ENCODE measurements at regions not wholly inside any gene's neighbourhood (a gene's known extent, or its start where the extent isn't known, plus 50 kb on each side); places are given as distances from the start of the nearest gene placed in this dataset.
"Not testable (repeated sequence)": the region's sequence is repeated elsewhere in the genome, so short reads cannot be mapped to it uniquely, and the experiment has no call there.

- Mint-ChIP-seq H3K9me3 (ENCODE audit: low read depth) (no peaks in the 10 kb centered on the region), H3K4me1 (no peaks in the 10 kb centered on the region), H3K27me3 (peaks cover 6% of the 10 kb centered on the region), H3K27ac (no peak overlapping the region), H3K4me3 (no peak overlapping the region), H3K36me3 (ENCODE audit: low read depth) (no peaks in the 10 kb centered on the region)
- intact Hi-C loops (cut with DNase I, micrococcal nuclease): no loop called here
- POLR2A ChIA-PET: no interaction called here
- no peak for ATAC-seq
- no peak for DNase-seq
- CTCF ChIA-PET: no interaction called here
These were observed 102.4 kb downstream of the QRSL1 start for GRCh38 chr6:106731843-106732160.

- no peak overlapping the region for H3K27ac Mint-ChIP-seq
- ChIA-PET POLR2A (no interaction called here), CTCF (no interaction called here)
- DNase-seq (no peak), ATAC-seq (no peak)
- H3K4me3 Mint-ChIP-seq: no peak overlapping the region
- H3K36me3 Mint-ChIP-seq (ENCODE audit: low read depth): no peaks in the 10 kb centered on the region
- intact Hi-C loops (cut with DNase I, micrococcal nuclease): no loop called here
- peaks cover 6% of the 10 kb centered on the region for H3K27me3 Mint-ChIP-seq
- H3K4me1 Mint-ChIP-seq: no peaks in the 10 kb centered on the region
- H3K9me3 Mint-ChIP-seq (ENCODE audit: low read depth): no peaks in the 10 kb centered on the region
These were observed 101.9 kb downstream of the QRSL1 start for GRCh38 chr6:106731144-106731842.

GRCh38 chr6:106730718-106731117 lies 101.3 kb downstream of the QRSL1 start:
- intact Hi-C loops (cut with DNase I, micrococcal nuclease): no loop called here
- Mint-ChIP-seq H3K27me3 (peaks cover 6% of the 10 kb centered on the region), H3K9me3 (ENCODE audit: low read depth) (no peaks in the 10 kb centered on the region), H3K4me1 (no peaks in the 10 kb centered on the region), H3K4me3 (no peak overlapping the region), H3K36me3 (ENCODE audit: low read depth) (no peaks in the 10 kb centered on the region), H3K27ac (no peak overlapping the region)
- no peak for DNase-seq
- ChIA-PET CTCF (no interaction called here), POLR2A (no interaction called here)
- no peak for ATAC-seq

GRCh38 chr6:106730264-106730663 lies 100.9 kb downstream of the QRSL1 start:
- no peaks in the 10 kb centered on the region for H3K36me3 Mint-ChIP-seq (ENCODE audit: low read depth)
- no peak overlapping the region for H3K27ac Mint-ChIP-seq
- intact Hi-C loops (cut with DNase I, micrococcal nuclease): no loop called here
- no peaks in the 10 kb centered on the region for H3K9me3 Mint-ChIP-seq (ENCODE audit: low read depth)
- H3K27me3 Mint-ChIP-seq: peaks cover 6% of the 10 kb centered on the region
- H3K4me1 Mint-ChIP-seq: no peaks in the 10 kb centered on the region
- H3K4me3 Mint-ChIP-seq: no peak overlapping the region
- ChIA-PET CTCF (no interaction called here), POLR2A (no interaction called here)
- DNase-seq (no peak), ATAC-seq (no peak)

GRCh38 chr6:106729841-106730240 lies 100.5 kb downstream of the QRSL1 start:
- H3K36me3 Mint-ChIP-seq (ENCODE audit: low read depth): no peaks in the 10 kb centered on the region
- no peak for DNase-seq
- H3K4me1 Mint-ChIP-seq: no peaks in the 10 kb centered on the region
- H3K4me3 Mint-ChIP-seq: no peak overlapping the region
- intact Hi-C loops (cut with DNase I, micrococcal nuclease): no loop called here
- POLR2A ChIA-PET: no interaction called here
- CTCF ChIA-PET: no interaction called here
- no peaks in the 10 kb centered on the region for H3K9me3 Mint-ChIP-seq (ENCODE audit: low read depth)
- H3K27ac Mint-ChIP-seq: no peak overlapping the region
- no peak for ATAC-seq
- H3K27me3 Mint-ChIP-seq: peaks cover 6% of the 10 kb centered on the region

GRCh38 chr6:106728296-106728870 lies 99.0 kb downstream of the QRSL1 start:
- no peak overlapping the region for H3K27ac Mint-ChIP-seq
- no peak for ATAC-seq
- no peaks in the 10 kb centered on the region for H3K4me1 Mint-ChIP-seq
- no peak for DNase-seq
- H3K27me3 Mint-ChIP-seq: peaks cover 5% of the 10 kb centered on the region
- intact Hi-C loops (cut with DNase I, micrococcal nuclease): no loop called here
- H3K36me3 Mint-ChIP-seq (ENCODE audit: low read depth): no peaks in the 10 kb centered on the region
- ChIA-PET CTCF (interaction anchor here (0.6 to 0.7 kb wide), 2 partner anchors 167 to 489 kb away, joined by 3 read pairs; no protein-coding TSS in a partner anchor), POLR2A (no interaction called here)
- no peaks in the 10 kb centered on the region for H3K9me3 Mint-ChIP-seq (ENCODE audit: low read depth)
- H3K4me3 Mint-ChIP-seq: no peak overlapping the region

- no peak overlapping the region for H3K27ac Mint-ChIP-seq
- no peaks in the 10 kb centered on the region for H3K9me3 Mint-ChIP-seq (ENCODE audit: low read depth)
- H3K27me3 Mint-ChIP-seq: peaks cover 5% of the 10 kb centered on the region
- ChIA-PET POLR2A (no interaction called here), CTCF (interaction anchor here (0.7 kb wide), 1 partner anchor 489 kb away, joined by 3 read pairs; no protein-coding TSS in a partner anchor)
- no peaks in the 10 kb centered on the region for H3K36me3 Mint-ChIP-seq (ENCODE audit: low read depth)
- ATAC-seq (no peak), DNase-seq (no peak)
- no peak overlapping the region for H3K4me3 Mint-ChIP-seq
- no peaks in the 10 kb centered on the region for H3K4me1 Mint-ChIP-seq
- intact Hi-C loops (cut with DNase I, micrococcal nuclease): no loop called here
These were observed 98.2 kb downstream of the QRSL1 start for GRCh38 chr6:106727480-106728149.

GRCh38 chr6:106724848-106725247 lies 95.5 kb downstream of the QRSL1 start:
- no peak overlapping the region for H3K4me3 Mint-ChIP-seq
- intact Hi-C loops (cut with DNase I, micrococcal nuclease): no loop called here

GRCh38 chr6:106724337-106724736 lies 95.0 kb downstream of the QRSL1 start:
- no peak for ATAC-seq
- H3K4me3 Mint-ChIP-seq: no peak overlapping the region

More at GRCh38 chr6:106724848-106725247, 95.5 kb downstream of the QRSL1 start:
- DNase-seq: no peak
- Mint-ChIP-seq H3K9me3 (ENCODE audit: low read depth) (no peaks in the 10 kb centered on the region), H3K36me3 (ENCODE audit: low read depth) (no peaks in the 10 kb centered on the region), H3K27ac (no peak overlapping the region), H3K4me1 (no peaks in the 10 kb centered on the region), H3K27me3 (peaks cover 2% of the 10 kb centered on the region)
- POLR2A ChIA-PET: no interaction called here
- ATAC-seq: no peak
- CTCF ChIA-PET: no interaction called here

GRCh38 chr6:106723419-106723818 lies 94.0 kb downstream of the QRSL1 start:
- H3K27ac Mint-ChIP-seq; POLR2A ChIA-PET; H3K27me3 Mint-ChIP-seq; H3K9me3 Mint-ChIP-seq (ENCODE audit: low read depth); DNase-seq; H3K4me1 Mint-ChIP-seq; H3K4me3 Mint-ChIP-seq; intact Hi-C loops (cut with DNase I, micrococcal nuclease); H3K36me3 Mint-ChIP-seq (ENCODE audit: low read depth); ATAC-seq; CTCF ChIA-PET: not testable (repeated sequence)

More at GRCh38 chr6:106724337-106724736, 95.0 kb downstream of the QRSL1 start:
- no peak overlapping the region for H3K27ac Mint-ChIP-seq
- ChIA-PET POLR2A (no interaction called here), CTCF (no interaction called here)
- no peaks in the 10 kb centered on the region for H3K9me3 Mint-ChIP-seq (ENCODE audit: low read depth)
- no peaks in the 10 kb centered on the region for H3K36me3 Mint-ChIP-seq (ENCODE audit: low read depth)
- intact Hi-C loops (cut with DNase I, micrococcal nuclease): no loop called here
- no peaks in the 10 kb centered on the region for H3K27me3 Mint-ChIP-seq
- H3K4me1 Mint-ChIP-seq: no peaks in the 10 kb centered on the region
- no peak for DNase-seq

- DNase-seq; ATAC-seq; H3K27me3 Mint-ChIP-seq; H3K9me3 Mint-ChIP-seq (ENCODE audit: low read depth); CTCF ChIA-PET; intact Hi-C loops (cut with DNase I, micrococcal nuclease); POLR2A ChIA-PET; H3K36me3 Mint-ChIP-seq (ENCODE audit: low read depth); H3K27ac Mint-ChIP-seq; H3K4me1 Mint-ChIP-seq; H3K4me3 Mint-ChIP-seq: not testable (repeated sequence)
These were observed 91.8 kb downstream of the QRSL1 start for GRCh38 chr6:106721189-106721588.

Data from activated CD4-positive, alpha-beta T cell treated with anti-CD3 and anti-CD28 coated beads for 36 hours (primary cell).